ENCODE measurements at regions not wholly inside any gene's neighbourhood (a gene's known extent, or its start where the extent isn't known, plus 50 kb on each side); places are given as distances from the start of the nearest gene placed in this dataset.

- TF ChIP-seq CTCF (IDR thresholded peaks at IDR 0.05; ENCODE audit: unreplicated experiment): no peak
- Mint-ChIP-seq H3K27me3 (ENCODE audit: unreplicated experiment) (peaks cover 91% of the 10 kb centered on the region), H3K4me1 (ENCODE audit: low read depth, unreplicated experiment) (no peaks in the 10 kb centered on the region), H3K4me3 (ENCODE audit: low read depth, unreplicated experiment) (no peak overlapping the region), H3K9me3 (ENCODE audit: low read depth, unreplicated experiment) (no peaks in the 10 kb centered on the region), H3K27ac (ENCODE audit: unreplicated experiment) (no peak overlapping the region), H3K36me3 (ENCODE audit: insufficient read depth, unreplicated experiment) (no peaks in the 10 kb centered on the region)
- intact Hi-C loops (cut with micrococcal nuclease; ENCODE audit: unreplicated experiment): no loop called here
- DNase-seq: no peak
- BruUV-seq (replicated peaks): no TSS peak
- CTCF ChIA-PET: interaction anchor here (1.0 kb wide), 1 partner anchor 13 kb away, joined by 4 read pairs; no protein-coding TSS in a partner anchor
These were observed 256.6 kb downstream of the RPS24 start for GRCh38 chr10:78290131-78290750.

- no TSS peak for BruUV-seq (replicated peaks)
- Mint-ChIP-seq H3K36me3 (ENCODE audit: insufficient read depth, unreplicated experiment) (no peaks in the 10 kb centered on the region), H3K4me3 (ENCODE audit: low read depth, unreplicated experiment) (no peak overlapping the region), H3K27me3 (ENCODE audit: unreplicated experiment) (peaks cover 94% of the 10 kb centered on the region), H3K4me1 (ENCODE audit: low read depth, unreplicated experiment) (no peaks in the 10 kb centered on the region), H3K27ac (ENCODE audit: unreplicated experiment) (no peak overlapping the region), H3K9me3 (ENCODE audit: low read depth, unreplicated experiment) (no peaks in the 10 kb centered on the region)
- no peak for TF ChIP-seq CTCF (IDR thresholded peaks at IDR 0.05; ENCODE audit: unreplicated experiment)
- CTCF ChIA-PET: interaction anchor here (0.7 kb wide), 2 partner anchors 52 to 100 kb away, joined by 3 to 4 read pairs; no protein-coding TSS in a partner anchor
- no peak for DNase-seq
- intact Hi-C loops (cut with micrococcal nuclease; ENCODE audit: unreplicated experiment): no loop called here
These were observed 258.1 kb downstream of the RPS24 start for GRCh38 chr10:78291722-78292121.

- no peak for TF ChIP-seq CTCF (IDR thresholded peaks at IDR 0.05; ENCODE audit: unreplicated experiment)
- CTCF ChIA-PET: interaction anchor here (0.7 to 0.8 kb wide), 2 partner anchors 10 to 52 kb away, joined by 3 read pairs; no protein-coding TSS in a partner anchor
- Mint-ChIP-seq H3K36me3 (ENCODE audit: insufficient read depth, unreplicated experiment) (no peaks in the 10 kb centered on the region), H3K4me3 (ENCODE audit: low read depth, unreplicated experiment) (no peak overlapping the region), H3K4me1 (ENCODE audit: low read depth, unreplicated experiment) (no peaks in the 10 kb centered on the region), H3K27ac (ENCODE audit: unreplicated experiment) (no peak overlapping the region), H3K27me3 (ENCODE audit: unreplicated experiment) (peaks cover 87% of the 10 kb centered on the region), H3K9me3 (ENCODE audit: low read depth, unreplicated experiment) (no peaks in the 10 kb centered on the region)
- DNase-seq: no peak
- intact Hi-C loops (cut with micrococcal nuclease; ENCODE audit: unreplicated experiment): no loop called here
- BruUV-seq (replicated peaks): no TSS peak
These were observed 258.8 kb downstream of the RPS24 start for GRCh38 chr10:78292250-78292981.

GRCh38 chr10:78292982-78293865 lies 259.6 kb downstream of the RPS24 start:
- Mint-ChIP-seq H3K9me3 (ENCODE audit: low read depth, unreplicated experiment) (no peaks in the 10 kb centered on the region), H3K27me3 (ENCODE audit: unreplicated experiment) (peaks cover 79% of the 10 kb centered on the region), H3K4me3 (ENCODE audit: low read depth, unreplicated experiment) (no peak overlapping the region), H3K4me1 (ENCODE audit: low read depth, unreplicated experiment) (no peaks in the 10 kb centered on the region), H3K36me3 (ENCODE audit: insufficient read depth, unreplicated experiment) (no peaks in the 10 kb centered on the region), H3K27ac (ENCODE audit: unreplicated experiment) (no peak overlapping the region)
- BruUV-seq (replicated peaks): no TSS peak
- CTCF ChIA-PET: interaction anchor here (0.8 kb wide), 1 partner anchor 10 kb away, joined by 3 read pairs; no protein-coding TSS in a partner anchor
- no peak for TF ChIP-seq CTCF (IDR thresholded peaks at IDR 0.05; ENCODE audit: unreplicated experiment)
- intact Hi-C loops (cut with micrococcal nuclease; ENCODE audit: unreplicated experiment): no loop called here
- no peak for DNase-seq
